Loucy (cell line): ENCODE measurements at regions not wholly inside any gene's neighbourhood (a gene's known extent, or its start where the extent isn't known, plus 50 kb on each side); places are given as distances from the start of the nearest gene placed in this dataset.
A peak's percentile ranks its signal among the peaks of the same experiment; 100 is the strongest.
"Not testable (repeated sequence)": the region's sequence is repeated elsewhere in the genome, so short reads cannot be mapped to it uniquely, and the experiment has no call there.

Source experiments
- H2AFZ ChIP-seq: fragments of 200-600 bp; sonication (generic); 2 replicates; pipeline ENCODE4 v1.6.0; 2016; ENCODE audit warnings: antibody characterized with exemption, mild to moderate bottlenecking, low read length, moderate library complexity
- H3F3A ChIP-seq: fragments of 200-600 bp; 2 replicates; pipeline ENCODE4 v1.6.0; 2016; ENCODE audit warnings: antibody characterized with exemption, low read depth, mild to moderate bottlenecking
- H3K27me3 ChIP-seq: fragments of 200-600 bp; sonication (generic); 2 replicates; pipeline ENCODE4 v1.6.1; 2014; ENCODE audit warnings: low read length, mild to moderate bottlenecking; ENCODE audit not compliant: insufficient read depth, poor library complexity, severe bottlenecking
- H3K36me3 ChIP-seq: fragments of 200-600 bp; sonication (generic); 2 replicates; pipeline ENCODE4 v1.6.1; 2016; ENCODE audit warnings: low read length; ENCODE audit not compliant: insufficient read depth
- H3K4me1 ChIP-seq: fragments of 200-600 bp; sonication (generic); 2 replicates; pipeline ENCODE4 v1.5.1; 2014; ENCODE audit warnings: low read length, mild to moderate bottlenecking; ENCODE audit not compliant: insufficient read depth, poor library complexity, severe bottlenecking
- H3K4me2 ChIP-seq: fragments of 200-600 bp; sonication (generic); 2 replicates; pipeline ENCODE4 v1.6.0; 2014; ENCODE audit warnings: antibody characterized with exemption, low read length, low read depth, mild to moderate bottlenecking; ENCODE audit not compliant: poor library complexity, severe bottlenecking
- H3K4me3 ChIP-seq: fragments of 200-600 bp; sonication (generic); 2 replicates; pipeline ENCODE4 v1.5.1; 2014; ENCODE audit warnings: low read length, mild to moderate bottlenecking, mixed read lengths; ENCODE audit not compliant: poor library complexity, severe bottlenecking
- H3K79me2 ChIP-seq: fragments of 200-600 bp; sonication (generic); 2 replicates; pipeline ENCODE4 v1.6.1; 2014; ENCODE audit warnings: low read length; ENCODE audit not compliant: insufficient read depth
- H3K9ac ChIP-seq: fragments of 200-600 bp; sonication (generic); 2 replicates; pipeline ENCODE4 v1.6.0; 2014; ENCODE audit warnings: mild to moderate bottlenecking, low read depth, low read length, moderate library complexity; ENCODE audit not compliant: poor library complexity, severe bottlenecking
- H3K9me2 ChIP-seq: fragments of 200-600 bp; sonication (generic); replicated peaks from 2 replicates; pipeline ENCODE4 v1.6.1; 2016; ENCODE audit warnings: low read depth, low read length, mixed read lengths
- H3K9me3 ChIP-seq: fragments of 200-600 bp; sonication (generic); 2 replicates; pipeline ENCODE4 v1.6.1; 2014; ENCODE audit warnings: mild to moderate bottlenecking, antibody characterized with exemption, low read length, low read depth; ENCODE audit not compliant: insufficient read depth
- H4K20me1 ChIP-seq: fragments of 200-600 bp; sonication (generic); 2 replicates; pipeline ENCODE4 v1.6.0; 2014; ENCODE audit warnings: antibody characterized with exemption, low read length, mild to moderate bottlenecking; ENCODE audit not compliant: insufficient read depth, poor library complexity, severe bottlenecking
- CTCF ChIP-seq: fragments of 200-600 bp; sonication (generic); conservative IDR thresholded peaks from 2 replicates; pipeline ENCODE4 v1.5.1; 2014; ENCODE audit warnings: mild to moderate bottlenecking, antibody characterized with exemption, low read length
- EZH2phosphoT487 ChIP-seq: fragments of 200-600 bp; IDR thresholded peaks from 2 replicates; pipeline ENCODE4 v1.6.1; 2018; ENCODE audit warnings: antibody characterized with exemption, mild to moderate bottlenecking, moderate library complexity, borderline replicate concordance

GRCh38 chr2:180246268-180246667 lies 239.2 kb upstream of the CWC22 start:
- Histone ChIP-seq H4K20me1 (no peaks in the 10 kb centered on the region), H3K4me2 (no peak overlapping the region), H3K4me1 (no peaks in the 10 kb centered on the region), H3K4me3 (no peak overlapping the region), H2AFZ (no peak overlapping the region), H3K79me2 (no peaks in the 10 kb centered on the region), H3K9ac (no peak overlapping the region), H3K27me3 (no peaks in the 10 kb centered on the region), H3F3A (no peaks in the 10 kb centered on the region), H3K9me3 (no peaks in the 10 kb centered on the region), H3K36me3 (no peaks in the 10 kb centered on the region), H3K9me2 (no peaks in the 10 kb centered on the region)
- TF ChIP-seq CTCF: no peak
- no peak for TF ChIP-seq EZH2phosphoT487

- Histone ChIP-seq H2AFZ (no peak overlapping the region), H4K20me1 (no peaks in the 10 kb centered on the region), H3K9ac (no peak overlapping the region), H3K79me2 (no peaks in the 10 kb centered on the region), H3K27me3 (no peaks in the 10 kb centered on the region), H3K4me3 (no peak overlapping the region), H3F3A (no peaks in the 10 kb centered on the region), H3K36me3 (no peaks in the 10 kb centered on the region), H3K4me2 (no peak overlapping the region), H3K4me1 (no peaks in the 10 kb centered on the region), H3K9me2 (no peaks in the 10 kb centered on the region), H3K9me3 (no peaks in the 10 kb centered on the region)
- TF ChIP-seq CTCF (peak; percentile 41), EZH2phosphoT487 (no peak)
Observed at GRCh38 chr2:180240774-180241173, 233.7 kb upstream of the CWC22 start.

GRCh38 chr2:180238729-180239128 lies 231.6 kb upstream of the CWC22 start:
- no peak overlapping the region for H3K4me3 ChIP-seq
- no peaks in the 10 kb centered on the region for H3K9me3 ChIP-seq
- no peaks in the 10 kb centered on the region for H3K27me3 ChIP-seq
- H4K20me1 ChIP-seq: no peaks in the 10 kb centered on the region
- no peaks in the 10 kb centered on the region for H3F3A ChIP-seq
- H3K4me2 ChIP-seq: no peak overlapping the region
- TF ChIP-seq EZH2phosphoT487 (no peak), CTCF (no peak)
- no peak overlapping the region for H2AFZ ChIP-seq
- no peaks in the 10 kb centered on the region for H3K4me1 ChIP-seq
- no peaks in the 10 kb centered on the region for H3K79me2 ChIP-seq
- no peak overlapping the region for H3K9ac ChIP-seq
- H3K36me3 ChIP-seq: no peaks in the 10 kb centered on the region
- no peaks in the 10 kb centered on the region for H3K9me2 ChIP-seq

- H2AFZ ChIP-seq, H3K4me1 ChIP-seq, H3K9ac ChIP-seq, H3F3A ChIP-seq, H3K9me3 ChIP-seq, H3K27me3 ChIP-seq, H3K79me2 ChIP-seq, H3K4me2 ChIP-seq, H3K9me2 ChIP-seq, H3K4me3 ChIP-seq, H4K20me1 ChIP-seq, H3K36me3 ChIP-seq: not testable (repeated sequence)
Observed at GRCh38 chr2:180236061-180236460, 229.0 kb upstream of the CWC22 start.

GRCh38 chr2:180235506-180235905 lies 228.4 kb upstream of the CWC22 start:
- H2AFZ ChIP-seq, H4K20me1 ChIP-seq, H3K9me3 ChIP-seq, H3K9me2 ChIP-seq, H3K36me3 ChIP-seq, H3K79me2 ChIP-seq, H3K4me2 ChIP-seq, H3K27me3 ChIP-seq, H3K9ac ChIP-seq, H3F3A ChIP-seq, H3K4me3 ChIP-seq, H3K4me1 ChIP-seq: not testable (repeated sequence)

GRCh38 chr2:180234991-180235390 lies 227.9 kb upstream of the CWC22 start:
- H2AFZ ChIP-seq, H3K79me2 ChIP-seq, H3K9ac ChIP-seq, H3K9me3 ChIP-seq, H4K20me1 ChIP-seq, H3K4me1 ChIP-seq, H3K4me2 ChIP-seq, H3K36me3 ChIP-seq, H3K27me3 ChIP-seq, H3K4me3 ChIP-seq, H3F3A ChIP-seq, H3K9me2 ChIP-seq: not testable (repeated sequence)
